GM23338 (cell line): ENCODE measurements at regions not wholly inside any gene's neighbourhood (a gene's known extent, or its start where the extent isn't known, plus 50 kb on each side); places are given as distances from the start of the nearest gene placed in this dataset.

Source experiments
- ATAC-seq: fragments of 200-7000 bp; cut with Tn5 transposase; 3 replicates; pipeline ENCODE4 v1.9.1; 2020
- DNase-seq: peaks from one replicate; pipeline ENCODE4 v3.0.0-alpha.2; 2015; ENCODE audit warnings: low spot score
- H2AFZ ChIP-seq: fragments of 200-600 bp; sonication (generic); 2 replicates; pipeline ENCODE4 v1.8.0; 2016; ENCODE audit warnings: antibody characterized with exemption, mild to moderate bottlenecking, moderate library complexity
- H3F3A ChIP-seq: fragments of 200-600 bp; sonication (generic); replicated peaks from 2 replicates; pipeline ENCODE4 v1.8.0; 2017; ENCODE audit warnings: antibody characterized with exemption, mixed run types, low read depth
- H3K27ac ChIP-seq: fragments of 200-600 bp; sonication (generic); 2 replicates; pipeline ENCODE4 v1.6.1; 2016; ENCODE audit warnings: low read depth
- H3K27me3 ChIP-seq: fragments of 200-600 bp; sonication (generic); 2 replicates; pipeline ENCODE4 v1.8.0; 2016; ENCODE audit warnings: mild to moderate bottlenecking, mixed run types, moderate library complexity; ENCODE audit not compliant: insufficient read depth
- H3K36me3 ChIP-seq: fragments of 200-600 bp; sonication (generic); 2 replicates; pipeline ENCODE4 v1.8.0; 2016; ENCODE audit warnings: mild to moderate bottlenecking; ENCODE audit not compliant: insufficient read depth
- H3K4me1 ChIP-seq: fragments of 200-600 bp; sonication (generic); 2 replicates; pipeline ENCODE4 v1.8.0; 2016; ENCODE audit warnings: mild to moderate bottlenecking, moderate library complexity; ENCODE audit not compliant: insufficient read depth
- H3K4me2 ChIP-seq: fragments of 200-600 bp; sonication (generic); 2 replicates; pipeline ENCODE4 v1.7.1; 2017; ENCODE audit warnings: mixed run types
- H3K4me3 ChIP-seq: fragments of 200-600 bp; sonication (generic); 2 replicates; pipeline ENCODE4 v1.6.1; 2016; ENCODE audit warnings: mixed run types
- H3K79me2 ChIP-seq: fragments of 200-600 bp; sonication (generic); replicated peaks from 2 replicates; pipeline ENCODE4 v1.8.0; 2017; ENCODE audit warnings: mild to moderate bottlenecking; ENCODE audit not compliant: insufficient read depth
- H3K9me2 ChIP-seq: fragments of 200-600 bp; sonication (generic); 2 replicates; pipeline ENCODE4 v1.8.0; 2017; ENCODE audit not compliant: insufficient read depth
- H4K20me1 ChIP-seq: fragments of 200-600 bp; sonication (generic); replicated peaks from 2 replicates; pipeline ENCODE4 v1.8.0; 2017; ENCODE audit warnings: mild to moderate bottlenecking; ENCODE audit not compliant: insufficient read depth
- H3K27ac Mint-ChIP-seq: 2 replicates; pipeline ENCODE4 v1.8.0; 2020; ENCODE audit warnings: inconsistent platforms, mild to moderate bottlenecking, moderate library complexity, mixed read lengths
- H3K27me3 Mint-ChIP-seq: 3 replicates; pipeline ENCODE4 v1.8.0; 2022; ENCODE audit warnings: low read depth, mild to moderate bottlenecking, moderate library complexity, mixed read lengths, inconsistent platforms; ENCODE audit not compliant: insufficient read depth, poor library complexity
- H3K36me3 Mint-ChIP-seq: 3 replicates; pipeline ENCODE4 v1.8.0; 2021; ENCODE audit warnings: low read depth, mild to moderate bottlenecking, inconsistent platforms, moderate library complexity, mixed read lengths
- H3K4me1 Mint-ChIP-seq: 3 replicates; pipeline ENCODE4 v1.8.0; 2020; ENCODE audit warnings: mild to moderate bottlenecking, inconsistent platforms, mixed read lengths
- H3K4me3 Mint-ChIP-seq: 3 replicates; pipeline ENCODE4 v1.8.0; 2021; ENCODE audit warnings: moderate library complexity, mild to moderate bottlenecking, inconsistent platforms, mixed read lengths
- H3K9me3 Mint-ChIP-seq: 3 replicates; pipeline ENCODE4 v1.8.0; 2020; ENCODE audit warnings: moderate library complexity, mild to moderate bottlenecking, inconsistent platforms, mixed read lengths
- CTCF ChIP-seq, 2 experiments: fragments of 200-600 bp in 1 of 2; sonication (generic) in 1 of 2; conservative IDR thresholded peaks; 2 replicates each; pipeline versions ENCODE4 v1.5.1 to v1.6.1; 2016 to 2017; ENCODE audit warnings: antibody characterized with exemption in 2 of 2, low read depth in 2 of 2, mild to moderate bottlenecking in 2 of 2, moderate library complexity in 1 of 2
- ETS1 ChIP-seq: IDR thresholded peaks from 2 replicates; pipeline ENCODE4 v1.6.1; 2016; ENCODE audit warnings: antibody characterized with exemption
- EZH2 ChIP-seq: fragments of 200-600 bp; sonication (generic); IDR thresholded peaks from one replicate; pipeline ENCODE4 v1.8.0; 2017; ENCODE audit warnings: antibody characterized with exemption, mild to moderate bottlenecking, low read depth; ENCODE audit not compliant: unreplicated experiment
- EZH2phosphoT487 ChIP-seq: fragments of 200-600 bp; sonication (generic); IDR thresholded peaks from one replicate; pipeline ENCODE4 v1.8.1; 2018; ENCODE audit warnings: antibody characterized with exemption; ENCODE audit not compliant: unreplicated experiment
- JUNB ChIP-seq: IDR thresholded peaks from one replicate; pipeline ENCODE4 v1.6.1; 2016; ENCODE audit warnings: antibody characterized with exemption; ENCODE audit not compliant: unreplicated experiment
- NANOG ChIP-seq: IDR thresholded peaks from 2 replicates; pipeline ENCODE4 v1.6.1; 2016; ENCODE audit warnings: antibody characterized with exemption, borderline replicate concordance
- POLR2AphosphoS5 ChIP-seq: IDR thresholded peaks from 2 replicates; pipeline ENCODE4 v1.6.1; 2016; ENCODE audit warnings: antibody characterized with exemption, low read depth
- ZNF114 ChIP-seq: fragments of 250-450 bp; sonication (Bioruptor Pico); IDR thresholded peaks from 2 replicates; pipeline ENCODE4 v1.5.0; 2020; ENCODE audit warnings: mild to moderate bottlenecking, moderate library complexity
- ZNF331 ChIP-seq: fragments of 250-450 bp; sonication (Bioruptor Pico); IDR thresholded peaks from 2 replicates; pipeline ENCODE4 v1.5.0; 2020; ENCODE audit warnings: low read depth, mild to moderate bottlenecking, moderate library complexity
- ZNF462 ChIP-seq: fragments of 250-450 bp; sonication (Bioruptor Pico); IDR thresholded peaks from 2 replicates; pipeline ENCODE4 v1.5.0; 2020; ENCODE audit warnings: mild to moderate bottlenecking, moderate library complexity

- no peak overlapping the region for H3K4me2 ChIP-seq
- DNase-seq (no peak), ATAC-seq (no peak)
- H3K27ac ChIP-seq = no peak overlapping the region
- H4K20me1 ChIP-seq = no peaks in the 10 kb centered on the region
- Mint-ChIP-seq H3K27me3 (peaks cover under 1% of the 10 kb centered on the region), H3K9me3 (no peaks in the 10 kb centered on the region; the same call in 2 of the 3 replicates), H3K36me3 (no peaks in the 10 kb centered on the region), H3K4me3 (no peak overlapping the region), H3K4me1 (peaks cover 3% of the 10 kb centered on the region), H3K27ac (no peak overlapping the region)
- H3K4me3 ChIP-seq = no peak overlapping the region
- no peak for TF ChIP-seq ETS1
- no peak for TF ChIP-seq EZH2
- TF ChIP-seq ZNF114 (CRISPR knock-in tag) = no peak
- TF ChIP-seq POLR2AphosphoS5 = no peak
- no peak for TF ChIP-seq CTCF (conservative IDR thresholded peaks at IDR 0.05; ENCODE audit: low read depth in 2 of 2)
- TF ChIP-seq ZNF462 = no peak
- TF ChIP-seq JUNB = no peak
- no peak for TF ChIP-seq EZH2phosphoT487
- no peak for TF ChIP-seq ZNF331 (CRISPR knock-in tag)
- TF ChIP-seq NANOG = no peak
- peak overlapping the region; percentile 48; the same call in 1 of the 2 replicates for H2AFZ ChIP-seq
- H3K9me2 ChIP-seq = no peaks in the 10 kb centered on the region
- H3K4me1 ChIP-seq = no peaks in the 10 kb centered on the region
- no peaks in the 10 kb centered on the region for H3K79me2 ChIP-seq
- no peaks in the 10 kb centered on the region for H3K36me3 ChIP-seq
- no peaks in the 10 kb centered on the region for H3F3A ChIP-seq
- no peaks in the 10 kb centered on the region for H3K27me3 ChIP-seq
Observed at GRCh38 chr2:101540518-101540917, 65.6 kb upstream of the RFX8 start.
